WTC11 (cell line): ENCODE measurements at regions not wholly inside any gene's neighbourhood (a gene's known extent, or its start where the extent isn't known, plus 50 kb on each side); places are given as distances from the start of the nearest gene placed in this dataset.

Experiments used
- ATAC-seq: fragments of 200-7000 bp; cut with Tn5 transposase; 2 replicates; pipeline ENCODE4 v1.10.0; 2021; ENCODE audit warnings: mild to moderate bottlenecking, moderate library complexity
- CTCF ChIA-PET: fragments of 300-600 bp; sonication (Branson Sonifier 250); formaldehyde crosslinking; loops from one replicate; lab custom pipeline; 2021; ENCODE audit warnings: antibody characterized with exemption; lab: Charles Lee
- POLR2A ChIA-PET: fragments of 350-600 bp; sonication (Branson Sonifier 250); formaldehyde crosslinking; loops from one replicate; lab custom pipeline; 2021; ENCODE audit warnings: antibody characterized with exemption; lab: Charles Lee
- DNase-seq: peaks from one replicate; pipeline ENCODE4 v3.0.0; 2021; ENCODE audit warnings: low spot score
- H3K27ac Mint-ChIP-seq: 2 replicates; pipeline ENCODE4 v1.8.0; 2021; ENCODE audit warnings: mixed read lengths
- H3K27me3 Mint-ChIP-seq: 2 replicates; pipeline ENCODE4 v1.8.0; 2021; ENCODE audit warnings: low read depth, mild to moderate bottlenecking, moderate library complexity, mixed read lengths
- H3K36me3 Mint-ChIP-seq: 2 replicates; pipeline ENCODE4 v1.8.0; 2021; ENCODE audit warnings: mixed read lengths
- H3K4me1 Mint-ChIP-seq: 2 replicates; pipeline ENCODE4 v1.8.0; 2022; ENCODE audit warnings: mixed read lengths
- H3K4me3 Mint-ChIP-seq: 2 replicates; pipeline ENCODE4 v1.8.0; 2021; ENCODE audit warnings: mild to moderate bottlenecking, moderate library complexity, mixed read lengths
- H3K9me3 Mint-ChIP-seq: 2 replicates; pipeline ENCODE4 v1.8.0; 2021; ENCODE audit warnings: mixed read lengths
- ATF2 ChIP-seq: sonication (generic); formaldehyde crosslinking; IDR thresholded peaks from 2 replicates; pipeline ENCODE4 v1.8.1; 2022; ENCODE audit warnings: low read depth, missing genetic modification reagents, borderline replicate concordance
- CBFB ChIP-seq: sonication (generic); formaldehyde crosslinking; IDR thresholded peaks from 2 replicates; pipeline ENCODE4 v1.8.1; 2022; ENCODE audit warnings: mild to moderate bottlenecking, low read depth, missing genetic modification reagents
- CREM ChIP-seq: sonication (generic); formaldehyde crosslinking; IDR thresholded peaks from 2 replicates; pipeline ENCODE4 v1.8.1; 2022; ENCODE audit warnings: mild to moderate bottlenecking, missing genetic modification reagents, moderate library complexity
- EMX1 ChIP-seq: fragments of 250-450 bp; sonication (Bioruptor Pico); IDR thresholded peaks from 2 replicates; pipeline ENCODE4 v1.8.0; 2021; ENCODE audit warnings: mild to moderate bottlenecking
- ESRRA ChIP-seq: sonication (generic); formaldehyde crosslinking; IDR thresholded peaks from 2 replicates; pipeline ENCODE4 v1.8.1; 2022; ENCODE audit warnings: mild to moderate bottlenecking, missing genetic modification reagents, borderline replicate concordance
- ETV6 ChIP-seq: sonication (generic); formaldehyde crosslinking; IDR thresholded peaks from 2 replicates; pipeline ENCODE4 v1.8.1; 2022; ENCODE audit warnings: mild to moderate bottlenecking, missing genetic modification reagents
- FOXP4 ChIP-seq: sonication (generic); formaldehyde crosslinking; IDR thresholded peaks from 2 replicates; pipeline ENCODE4 v1.8.0; 2022; ENCODE audit warnings: mild to moderate bottlenecking, missing genetic modification reagents
- GTF2I ChIP-seq: fragments of 250-450 bp; sonication (Bioruptor Pico); conservative IDR thresholded peaks from 2 replicates; pipeline ENCODE4 v1.4.0; 2021; ENCODE audit warnings: mild to moderate bottlenecking
- MAX ChIP-seq: sonication (generic); formaldehyde crosslinking; IDR thresholded peaks from 2 replicates; pipeline ENCODE4 v1.8.0; 2022; ENCODE audit warnings: mild to moderate bottlenecking, missing genetic modification reagents
- NFATC4 ChIP-seq: fragments of 250-450 bp; sonication (Bioruptor Pico); IDR thresholded peaks from 2 replicates; pipeline ENCODE4 v1.9.0; 2021; ENCODE audit warnings: mild to moderate bottlenecking
- RELA ChIP-seq: sonication (generic); formaldehyde crosslinking; IDR thresholded peaks from 2 replicates; pipeline ENCODE4 v1.8.1; 2022; ENCODE audit warnings: missing genetic modification reagents, mild to moderate bottlenecking, borderline replicate concordance
- TEAD1 ChIP-seq: sonication (generic); formaldehyde crosslinking; IDR thresholded peaks from 2 replicates; pipeline ENCODE4 v1.8.0; 2022; ENCODE audit warnings: mild to moderate bottlenecking, missing genetic modification reagents
- TEAD4 ChIP-seq: sonication (generic); formaldehyde crosslinking; IDR thresholded peaks from 2 replicates; pipeline ENCODE4 v1.8.0; 2022; ENCODE audit warnings: mild to moderate bottlenecking, missing genetic modification reagents
- USF2 ChIP-seq: sonication (generic); formaldehyde crosslinking; IDR thresholded peaks from 2 replicates; pipeline ENCODE4 v1.8.1; 2023; ENCODE audit warnings: mild to moderate bottlenecking, missing genetic modification reagents, moderate library complexity
- ZBTB43 ChIP-seq: sonication (generic); formaldehyde crosslinking; IDR thresholded peaks from 2 replicates; pipeline ENCODE4 v1.8.1; 2023; ENCODE audit warnings: mild to moderate bottlenecking, missing genetic modification reagents
- ZNF138 ChIP-seq: sonication (generic); formaldehyde crosslinking; conservative IDR thresholded peaks from 2 replicates; pipeline ENCODE4 v1.8.1; 2022; ENCODE audit warnings: mild to moderate bottlenecking, moderate library complexity, missing genetic modification reagents
- TF ChIP-seq, protein P1 (sequence below): sonication (generic); formaldehyde crosslinking; IDR thresholded peaks from 2 replicates; pipeline ENCODE4 v1.8.0; 2023; ENCODE audit warnings: mild to moderate bottlenecking, missing genetic modification reagents
- TF ChIP-seq, protein P2 (sequence below): fragments of 250-450 bp; sonication (Bioruptor Pico); IDR thresholded peaks from 2 replicates; pipeline ENCODE4 v1.9.0; 2021; ENCODE audit warnings: moderate library complexity, mild to moderate bottlenecking, inconsistent platforms, borderline replicate concordance

DNA sequence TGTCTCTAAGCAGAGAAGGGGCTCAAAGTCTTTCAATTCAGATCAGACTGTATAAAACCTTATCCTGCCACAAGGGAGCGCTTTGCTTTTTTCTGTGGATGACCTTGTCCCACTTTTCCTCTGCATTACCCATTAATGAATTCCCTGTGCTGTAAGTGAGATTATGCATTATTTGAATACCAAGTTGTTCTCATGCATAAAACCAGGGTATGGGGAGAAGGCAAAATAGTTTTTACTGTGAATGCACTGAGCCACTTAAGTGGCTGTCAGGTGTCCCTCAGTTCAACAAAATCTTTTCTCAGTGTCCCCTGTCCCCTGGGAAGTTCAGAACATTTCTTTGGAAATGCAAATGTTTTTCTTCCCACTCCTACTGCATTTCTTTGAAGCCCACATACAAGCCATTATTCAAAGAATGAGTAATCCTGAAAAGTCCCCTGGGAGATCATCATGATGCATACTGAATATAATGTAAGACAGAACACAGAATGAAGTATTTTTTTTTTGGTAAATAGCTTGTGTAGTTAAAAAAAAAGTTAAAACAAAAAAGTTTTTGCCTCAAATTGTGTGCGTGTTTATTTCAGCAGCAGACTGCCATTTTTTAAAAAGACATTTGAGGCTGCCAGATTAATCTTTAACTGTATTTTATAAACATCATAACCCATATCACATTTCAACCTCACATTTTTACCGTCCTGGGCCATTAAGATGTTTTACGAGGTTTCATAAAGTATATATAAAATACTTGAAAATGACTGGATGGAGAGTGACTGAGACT is 506.7 kb upstream of the PCDH9 start:
- H3K27ac Mint-ChIP-seq, result peak overlapping the region; percentile 75
- peak overlapping the region; percentile 33 for H3K4me3 Mint-ChIP-seq

DNA sequence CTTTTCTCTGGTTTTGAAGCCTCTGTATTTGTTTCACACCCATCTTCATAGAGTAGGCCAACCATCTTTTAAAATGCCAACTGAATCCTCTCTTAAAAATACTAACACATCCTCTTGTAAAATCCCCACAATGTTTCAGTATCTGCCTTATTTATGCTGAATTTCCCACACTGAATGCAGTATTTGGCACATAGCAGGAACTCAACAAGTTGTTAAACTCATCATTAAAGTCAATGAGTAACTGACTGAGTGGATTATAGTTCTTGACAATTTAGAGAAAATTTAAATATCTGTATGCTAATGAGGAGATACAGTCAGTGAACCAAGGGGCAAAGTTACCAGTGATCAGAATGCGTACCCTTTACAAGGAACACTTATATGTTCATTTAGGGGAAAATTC is 505.5 kb upstream of the PCDH9 start:
- H3K27ac Mint-ChIP-seq, result peak overlapping the region; percentile 38
- ATAC-seq (no peak), DNase-seq (no peak)
- no peaks in the 10 kb centered on the region for H3K27me3 Mint-ChIP-seq
- ChIA-PET POLR2A (no interaction called here), CTCF (no interaction called here)
- no peaks in the 10 kb centered on the region for H3K36me3 Mint-ChIP-seq
- TF ChIP-seq RELA, result no peak
- TF ChIP-seq CBFB, result no peak
- no peak for TF ChIP-seq ZNF138
- no peak for TF ChIP-seq ESRRA (CRISPR knock-in tag)
- no peak overlapping the region for H3K4me3 Mint-ChIP-seq
- peaks cover 59% of the 10 kb centered on the region for H3K4me1 Mint-ChIP-seq
- H3K9me3 Mint-ChIP-seq, result no peaks in the 10 kb centered on the region

More for the DNA sequence above, 506.7 kb upstream of the PCDH9 start:
- no peak for TF ChIP-seq ZNF138
- 0 out of 2 replicates have a peak, but pooled peaks have one; percentile 26 for TF ChIP-seq MAX (CRISPR knock-in tag)
- 0 out of 2 replicates have a peak, but pooled peaks have one; percentile 59 for TF ChIP-seq CREM (CRISPR knock-in tag)
- peak; percentile 47; the same call in 1 of the 2 replicates for TF ChIP-seq FOXP4 (CRISPR knock-in tag)
- TF ChIP-seq, protein P1, sequence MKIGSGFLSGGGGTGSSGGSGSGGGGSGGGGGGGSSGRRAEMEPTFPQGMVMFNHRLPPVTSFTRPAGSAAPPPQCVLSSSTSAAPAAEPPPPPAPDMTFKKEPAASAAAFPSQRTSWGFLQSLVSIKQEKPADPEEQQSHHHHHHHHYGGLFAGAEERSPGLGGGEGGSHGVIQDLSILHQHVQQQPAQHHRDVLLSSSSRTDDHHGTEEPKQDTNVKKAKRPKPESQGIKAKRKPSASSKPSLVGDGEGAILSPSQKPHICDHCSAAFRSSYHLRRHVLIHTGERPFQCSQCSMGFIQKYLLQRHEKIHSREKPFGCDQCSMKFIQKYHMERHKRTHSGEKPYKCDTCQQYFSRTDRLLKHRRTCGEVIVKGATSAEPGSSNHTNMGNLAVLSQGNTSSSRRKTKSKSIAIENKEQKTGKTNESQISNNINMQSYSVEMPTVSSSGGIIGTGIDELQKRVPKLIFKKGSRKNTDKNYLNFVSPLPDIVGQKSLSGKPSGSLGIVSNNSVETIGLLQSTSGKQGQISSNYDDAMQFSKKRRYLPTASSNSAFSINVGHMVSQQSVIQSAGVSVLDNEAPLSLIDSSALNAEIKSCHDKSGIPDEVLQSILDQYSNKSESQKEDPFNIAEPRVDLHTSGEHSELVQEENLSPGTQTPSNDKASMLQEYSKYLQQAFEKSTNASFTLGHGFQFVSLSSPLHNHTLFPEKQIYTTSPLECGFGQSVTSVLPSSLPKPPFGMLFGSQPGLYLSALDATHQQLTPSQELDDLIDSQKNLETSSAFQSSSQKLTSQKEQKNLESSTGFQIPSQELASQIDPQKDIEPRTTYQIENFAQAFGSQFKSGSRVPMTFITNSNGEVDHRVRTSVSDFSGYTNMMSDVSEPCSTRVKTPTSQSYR (CRISPR knock-in tag), result no peak
- TF ChIP-seq TEAD4 (CRISPR knock-in tag), result 0 out of 2 replicates have a peak, but pooled peaks have one; percentile 31
- peak; percentile 73 for TF ChIP-seq ETV6
- TF ChIP-seq USF2 (CRISPR knock-in tag), result 0 out of 2 replicates have a peak, but pooled peaks have one; percentile 41
- TF ChIP-seq, protein P2, sequence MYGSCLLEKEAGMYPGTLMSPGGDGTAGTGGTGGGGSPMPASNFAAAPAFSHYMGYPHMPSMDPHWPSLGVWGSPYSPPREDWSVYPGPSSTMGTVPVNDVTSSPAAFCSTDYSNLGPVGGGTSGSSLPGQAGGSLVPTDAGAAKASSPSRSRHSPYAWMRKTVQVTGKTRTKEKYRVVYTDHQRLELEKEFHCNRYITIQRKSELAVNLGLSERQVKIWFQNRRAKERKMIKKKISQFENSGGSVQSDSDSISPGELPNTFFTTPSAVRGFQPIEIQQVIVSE, result no peak
- peak; percentile 83 for TF ChIP-seq TEAD1
- TF ChIP-seq, all 79 proteins: peak for 7
- ATAC-seq (peak; percentile 92), DNase-seq (peak; percentile 28)
- POLR2A ChIA-PET, result no interaction called here
- Mint-ChIP-seq H3K36me3 (no peaks in the 10 kb centered on the region), H3K4me1 (peaks cover 71% of the 10 kb centered on the region), H3K9me3 (no peaks in the 10 kb centered on the region), H3K27me3 (no peaks in the 10 kb centered on the region)
- CTCF ChIA-PET, result interaction anchor here (0.6 to 1.1 kb wide), 3 partner anchors 72 to 519 kb away, joined by 3 to 5 read pairs (median 3); no protein-coding TSS in a partner anchor

GRCh38 chr13:67726979-67727378 is 496.8 kb upstream of the PCDH9 start:
- H3K27me3 Mint-ChIP-seq, result peaks cover 2% of the 10 kb centered on the region; the same call in 1 of the 2 replicates
- TF ChIP-seq NFATC4 (CRISPR knock-in tag) (no peak), ATF2 (CRISPR knock-in tag) (no peak), EMX1 (CRISPR knock-in tag) (no peak), GTF2I (CRISPR knock-in tag) (no peak), ZBTB43 (no peak)
- H3K36me3 Mint-ChIP-seq, result peaks cover 35% of the 10 kb centered on the region
- H3K4me1 Mint-ChIP-seq, result peaks cover 8% of the 10 kb centered on the region
- POLR2A ChIA-PET, result no interaction called here
- no peak overlapping the region for H3K27ac Mint-ChIP-seq
- H3K4me3 Mint-ChIP-seq, result no peak overlapping the region
- peaks cover 42% of the 10 kb centered on the region for H3K9me3 Mint-ChIP-seq
- CTCF ChIA-PET, result no interaction called here
- ATAC-seq, result peak; percentile 72
- peak; percentile 14 for DNase-seq
